Keratinocyte (primary cell): ENCODE measurements at regions not wholly inside any gene's neighbourhood (a gene's known extent, or its start where the extent isn't known, plus 50 kb on each side); places are given as distances from the start of the nearest gene placed in this dataset.

Experiments
- DNase-seq: peaks from one replicate; pipeline ENCODE4 v3.0.0-alpha.2; 2011; ENCODE audit warnings: low read depth, missing footprints, low spot score
- FAIRE-seq: peaks from 2 replicates; lab custom pipeline; 2011; peaks lifted over from hg19 to GRCh38; lab: Jason Lieb, UNC
- H2AFZ ChIP-seq: 2 replicates; pipeline ENCODE4 v1.6.0; 2012; ENCODE audit warnings: low read length, control low read depth, inconsistent platforms; ENCODE audit not compliant: control insufficient read depth
- H3K27ac ChIP-seq: 2 replicates; pipeline ENCODE4 v1.5.1; 2011; ENCODE audit warnings: low read length; ENCODE audit not compliant: control insufficient read depth, insufficient read depth
- H3K27me3 ChIP-seq: 3 replicates; pipeline ENCODE4 v1.6.0; 2011; ENCODE audit warnings: low read length; ENCODE audit not compliant: control insufficient read depth, insufficient read depth; ENCODE audit errors: extremely low read depth
- H3K36me3 ChIP-seq, 2 experiments: 2 replicates in 1 of 2; 3 replicates in 1 of 2; pipeline ENCODE4 v1.5.1; 2011; ENCODE audit warnings: low read length in 2 of 2, mild to moderate bottlenecking in 1 of 2; ENCODE audit not compliant: control insufficient read depth in 2 of 2, insufficient read depth in 2 of 2; ENCODE audit errors: extremely low read depth in 1 of 2
- H3K4me1 ChIP-seq: 3 replicates; pipeline ENCODE4 v1.5.1; 2011; ENCODE audit warnings: low read length; ENCODE audit not compliant: control insufficient read depth, insufficient read depth; ENCODE audit errors: extremely low read depth
- H3K4me2 ChIP-seq: 3 replicates; pipeline ENCODE4 v1.6.0; 2011; ENCODE audit warnings: low read depth, low read length; ENCODE audit not compliant: control insufficient read depth, insufficient read depth; ENCODE audit errors: extremely low read depth
- H3K4me3 ChIP-seq, 3 experiments: fragments of 200-600 bp in 1 of 3; sonication (generic) in 1 of 3; 2 replicates in 2 of 3; 3 replicates in 1 of 3; pipeline ENCODE4 v1.5.1; 2011 to 2016; ENCODE audit warnings: low read length in 3 of 3, mild to moderate bottlenecking in 3 of 3, control low read depth in 2 of 3, inconsistent platforms in 1 of 3, low read depth in 1 of 3, mixed read lengths in 1 of 3, mixed run types in 1 of 3, moderate library complexity in 1 of 3; ENCODE audit not compliant: control insufficient read depth in 2 of 3, insufficient read depth in 2 of 3; ENCODE audit errors: extremely low read depth in 1 of 3
- H3K79me2 ChIP-seq: 2 replicates; pipeline ENCODE4 v1.6.0; 2012; ENCODE audit warnings: low read length; ENCODE audit not compliant: control insufficient read depth, insufficient read depth
- H3K9ac ChIP-seq: 3 replicates; pipeline ENCODE4 v1.6.0; 2011; ENCODE audit warnings: low read length; ENCODE audit not compliant: control insufficient read depth, insufficient read depth; ENCODE audit errors: extremely low read depth
- H3K9me1 ChIP-seq: 3 replicates; pipeline ENCODE4 v1.6.0; 2011; ENCODE audit warnings: low read length; ENCODE audit not compliant: control insufficient read depth, insufficient read depth; ENCODE audit errors: extremely low read depth
- H3K9me3 ChIP-seq: 2 replicates; pipeline ENCODE4 v1.5.1; 2012; ENCODE audit warnings: low read depth, low read length; ENCODE audit not compliant: control insufficient read depth
- H4K20me1 ChIP-seq: 3 replicates; pipeline ENCODE4 v1.6.0; 2011; ENCODE audit warnings: low read length; ENCODE audit not compliant: control insufficient read depth, insufficient read depth; ENCODE audit errors: extremely low read depth
- EZH2 ChIP-seq: IDR thresholded peaks from one replicate; pipeline ENCODE4 v1.6.1; 2012; ENCODE audit warnings: inconsistent platforms, mild to moderate bottlenecking, low read length, moderate library complexity
- dilution Hi-C: fragments of 300-500 bp; cut with MboI; formaldehyde crosslinking; loops from one replicate; pipeline ENCODE4 v1.7.0; 2020; ENCODE audit warnings: low sequenced_read_pairs; ENCODE audit not compliant: extremely low pct_ligation_motif_present
- TF ChIP-seq, protein P1 (sequence below), 3 experiments: IDR thresholded peaks in 1 of 3; conservative IDR thresholded peaks in 1 of 3; optimal IDR thresholded peaks in 1 of 3; 2 replicates in 2 of 3; 3 replicates in 1 of 3; pipeline versions ENCODE3 to v1.5.1; 2011; ENCODE audit warnings: low read length in 3 of 3, mild to moderate bottlenecking in 3 of 3, moderate library complexity in 2 of 3, control low read depth in 1 of 3, inconsistent platforms in 1 of 3; ENCODE audit not compliant: insufficient read depth in 2 of 3; ENCODE audit errors: extremely low read depth in 1 of 3

DNA sequence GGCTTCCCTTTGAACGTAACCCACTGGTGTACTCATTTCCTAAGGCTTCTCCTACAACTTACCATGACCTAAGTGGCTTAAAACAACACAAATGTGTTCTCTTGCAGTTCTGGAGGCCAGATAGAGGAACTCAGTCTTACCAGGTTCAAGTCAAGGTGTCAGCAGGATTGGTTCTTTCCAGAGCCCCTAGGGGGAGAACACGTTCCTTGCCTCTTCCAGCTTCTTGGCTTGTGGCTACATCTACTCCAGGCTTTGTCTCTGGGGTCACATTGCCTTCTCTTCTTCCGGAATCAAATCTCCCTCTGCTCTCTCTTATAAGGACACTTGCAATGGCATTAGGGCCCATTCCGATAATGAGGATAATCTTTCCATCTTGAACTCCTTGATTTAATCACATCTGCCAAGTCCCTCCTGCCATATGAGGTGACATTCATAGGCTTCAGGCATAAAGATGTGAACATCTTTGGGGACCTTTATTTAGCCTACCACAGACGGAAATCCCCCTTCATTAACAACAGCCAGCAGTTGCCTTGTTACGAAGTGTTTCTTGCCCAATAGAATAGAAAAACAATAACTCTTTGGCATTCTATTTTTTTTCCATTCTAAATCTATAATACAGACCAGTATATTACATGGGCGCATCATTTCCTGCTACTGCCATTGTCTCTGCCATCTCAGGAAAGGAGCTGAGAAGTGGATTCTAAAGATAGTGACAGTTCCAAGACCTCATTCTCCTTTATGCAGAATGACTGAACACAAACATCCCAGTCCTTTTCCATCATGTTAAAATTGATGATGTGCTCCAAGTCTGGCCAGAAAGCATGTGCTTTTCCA, 362.0 kb downstream of the ZNF521 start:
- no peaks in the 10 kb centered on the region for H3K9me1 ChIP-seq
- no peaks in the 10 kb centered on the region for H3K27me3 ChIP-seq
- no peak for DNase-seq
- H3K4me3 ChIP-seq = no peak overlapping the region
- H3K4me2 ChIP-seq = no peak overlapping the region
- no peaks in the 10 kb centered on the region for H3K4me1 ChIP-seq
- no peaks in the 10 kb centered on the region for H3K36me3 ChIP-seq
- no peak overlapping the region for H2AFZ ChIP-seq
- TF ChIP-seq EZH2 = no peak
- TF ChIP-seq, protein P1, sequence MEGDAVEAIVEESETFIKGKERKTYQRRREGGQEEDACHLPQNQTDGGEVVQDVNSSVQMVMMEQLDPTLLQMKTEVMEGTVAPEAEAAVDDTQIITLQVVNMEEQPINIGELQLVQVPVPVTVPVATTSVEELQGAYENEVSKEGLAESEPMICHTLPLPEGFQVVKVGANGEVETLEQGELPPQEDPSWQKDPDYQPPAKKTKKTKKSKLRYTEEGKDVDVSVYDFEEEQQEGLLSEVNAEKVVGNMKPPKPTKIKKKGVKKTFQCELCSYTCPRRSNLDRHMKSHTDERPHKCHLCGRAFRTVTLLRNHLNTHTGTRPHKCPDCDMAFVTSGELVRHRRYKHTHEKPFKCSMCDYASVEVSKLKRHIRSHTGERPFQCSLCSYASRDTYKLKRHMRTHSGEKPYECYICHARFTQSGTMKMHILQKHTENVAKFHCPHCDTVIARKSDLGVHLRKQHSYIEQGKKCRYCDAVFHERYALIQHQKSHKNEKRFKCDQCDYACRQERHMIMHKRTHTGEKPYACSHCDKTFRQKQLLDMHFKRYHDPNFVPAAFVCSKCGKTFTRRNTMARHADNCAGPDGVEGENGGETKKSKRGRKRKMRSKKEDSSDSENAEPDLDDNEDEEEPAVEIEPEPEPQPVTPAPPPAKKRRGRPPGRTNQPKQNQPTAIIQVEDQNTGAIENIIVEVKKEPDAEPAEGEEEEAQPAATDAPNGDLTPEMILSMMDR (optimal IDR thresholded peaks at IDR 0.05 in 1 of 3, IDR thresholded peaks at IDR 0.05 in 1 of 3, conservative IDR thresholded peaks at IDR 0.05 in 1 of 3; ENCODE audit: extremely low read depth in 1 of 3, insufficient read depth in 2 of 3, low read length in 3 of 3) = no peak
- FAIRE-seq = no peak
- no peak overlapping the region for H3K9ac ChIP-seq
- no peaks in the 10 kb centered on the region for H4K20me1 ChIP-seq
- H3K79me2 ChIP-seq = no peaks in the 10 kb centered on the region
- dilution Hi-C loops = no loop called here
- H3K27ac ChIP-seq = no peak overlapping the region
- no peaks in the 10 kb centered on the region for H3K9me3 ChIP-seq

GRCh38 chr18:24990671-24991134, 361.3 kb downstream of the ZNF521 start:
- Histone ChIP-seq H3K4me1 (no peaks in the 10 kb centered on the region), H2AFZ (no peak overlapping the region)
- TF ChIP-seq, protein P1 (optimal IDR thresholded peaks at IDR 0.05 in 1 of 3, IDR thresholded peaks at IDR 0.05 in 1 of 3, conservative IDR thresholded peaks at IDR 0.05 in 1 of 3; ENCODE audit: extremely low read depth in 1 of 3, insufficient read depth in 2 of 3, low read length in 3 of 3) = no peak
- no peak for TF ChIP-seq EZH2

More at GRCh38 chr18:24990671-24991134, 361.3 kb downstream of the ZNF521 start:
- no peak for FAIRE-seq
- DNase-seq = no peak
- Histone ChIP-seq H3K36me3 (no peaks in the 10 kb centered on the region), H3K4me3 (no peak overlapping the region), H3K27me3 (no peaks in the 10 kb centered on the region), H3K9me1 (no peaks in the 10 kb centered on the region), H3K9me3 (no peaks in the 10 kb centered on the region), H4K20me1 (no peaks in the 10 kb centered on the region), H3K4me2 (no peak overlapping the region), H3K27ac (no peak overlapping the region), H3K9ac (no peak overlapping the region), H3K79me2 (no peaks in the 10 kb centered on the region)
- dilution Hi-C loops = no loop called here
